WTC11 (cell line): ENCODE measurements at regions not wholly inside any gene's neighbourhood (a gene's known extent, or its start where the extent isn't known, plus 50 kb on each side); places are given as distances from the start of the nearest gene placed in this dataset.

Experiments
- ATAC-seq: fragments of 200-7000 bp; cut with Tn5 transposase; 2 replicates; pipeline ENCODE4 v1.10.0; 2021; ENCODE audit warnings: mild to moderate bottlenecking, moderate library complexity
- CTCF ChIA-PET: fragments of 300-600 bp; sonication (Branson Sonifier 250); formaldehyde crosslinking; loops from one replicate; lab custom pipeline; 2021; ENCODE audit warnings: antibody characterized with exemption; lab: Charles Lee
- POLR2A ChIA-PET: fragments of 350-600 bp; sonication (Branson Sonifier 250); formaldehyde crosslinking; loops from one replicate; lab custom pipeline; 2021; ENCODE audit warnings: antibody characterized with exemption; lab: Charles Lee
- DNase-seq: peaks from one replicate; pipeline ENCODE4 v3.0.0; 2021; ENCODE audit warnings: low spot score
- H3K27ac Mint-ChIP-seq: 2 replicates; pipeline ENCODE4 v1.8.0; 2021; ENCODE audit warnings: mixed read lengths
- H3K27me3 Mint-ChIP-seq: 2 replicates; pipeline ENCODE4 v1.8.0; 2021; ENCODE audit warnings: low read depth, mild to moderate bottlenecking, moderate library complexity, mixed read lengths
- H3K36me3 Mint-ChIP-seq: 2 replicates; pipeline ENCODE4 v1.8.0; 2021; ENCODE audit warnings: mixed read lengths
- H3K4me1 Mint-ChIP-seq: 2 replicates; pipeline ENCODE4 v1.8.0; 2022; ENCODE audit warnings: mixed read lengths
- H3K4me3 Mint-ChIP-seq: 2 replicates; pipeline ENCODE4 v1.8.0; 2021; ENCODE audit warnings: mild to moderate bottlenecking, moderate library complexity, mixed read lengths
- H3K9me3 Mint-ChIP-seq: 2 replicates; pipeline ENCODE4 v1.8.0; 2021; ENCODE audit warnings: mixed read lengths
- AR ChIP-seq: fragments of 250-450 bp; sonication (Bioruptor Pico); IDR thresholded peaks from 2 replicates; pipeline ENCODE4 v1.9.0; 2021; ENCODE audit warnings: mild to moderate bottlenecking
- ATF1 ChIP-seq: sonication (generic); formaldehyde crosslinking; IDR thresholded peaks from 2 replicates; pipeline ENCODE4 v1.8.1; 2023; ENCODE audit warnings: mild to moderate bottlenecking, moderate library complexity, missing genetic modification reagents
- CBFB ChIP-seq: sonication (generic); formaldehyde crosslinking; IDR thresholded peaks from 2 replicates; pipeline ENCODE4 v1.8.1; 2022; ENCODE audit warnings: mild to moderate bottlenecking, low read depth, missing genetic modification reagents
- ELF4 ChIP-seq: sonication (generic); formaldehyde crosslinking; IDR thresholded peaks from 2 replicates; pipeline ENCODE4 v1.8.1; 2022; ENCODE audit warnings: low read depth, mild to moderate bottlenecking, moderate library complexity, missing genetic modification reagents
- EMX1 ChIP-seq: fragments of 250-450 bp; sonication (Bioruptor Pico); IDR thresholded peaks from 2 replicates; pipeline ENCODE4 v1.8.0; 2021; ENCODE audit warnings: mild to moderate bottlenecking
- FOXJ3 ChIP-seq: sonication (generic); formaldehyde crosslinking; IDR thresholded peaks from 2 replicates; pipeline ENCODE4 v1.9.0; 2021; ENCODE audit warnings: missing genetic modification reagents, mild to moderate bottlenecking, borderline replicate concordance
- GTF2I ChIP-seq: fragments of 250-450 bp; sonication (Bioruptor Pico); conservative IDR thresholded peaks from 2 replicates; pipeline ENCODE4 v1.4.0; 2021; ENCODE audit warnings: mild to moderate bottlenecking
- IRF1 ChIP-seq: sonication (generic); formaldehyde crosslinking; IDR thresholded peaks from 2 replicates; pipeline ENCODE4 v1.8.0; 2023; ENCODE audit warnings: missing genetic modification reagents
- JAZF1 ChIP-seq: fragments of 250-450 bp; sonication (Bioruptor Pico); IDR thresholded peaks from 2 replicates; pipeline ENCODE4 v1.9.0; 2021; ENCODE audit warnings: moderate library complexity, mild to moderate bottlenecking, inconsistent platforms
- JUN ChIP-seq: sonication (generic); formaldehyde crosslinking; IDR thresholded peaks from 2 replicates; pipeline ENCODE4 v1.8.0; 2023; ENCODE audit warnings: mild to moderate bottlenecking, missing genetic modification reagents
- NFATC4 ChIP-seq: fragments of 250-450 bp; sonication (Bioruptor Pico); IDR thresholded peaks from 2 replicates; pipeline ENCODE4 v1.9.0; 2021; ENCODE audit warnings: mild to moderate bottlenecking
- RORB ChIP-seq: fragments of 250-450 bp; sonication (Bioruptor Pico); IDR thresholded peaks from 2 replicates; pipeline ENCODE4 v1.9.0; 2021; ENCODE audit warnings: mild to moderate bottlenecking
- SP1 ChIP-seq: sonication (generic); formaldehyde crosslinking; conservative IDR thresholded peaks from 2 replicates; pipeline ENCODE4 v1.8.1; 2022; ENCODE audit warnings: missing genetic modification reagents
- STAT6 ChIP-seq: sonication (generic); formaldehyde crosslinking; conservative IDR thresholded peaks from 2 replicates; pipeline ENCODE4 v1.8.1; 2023; ENCODE audit warnings: mild to moderate bottlenecking, low read depth, missing genetic modification reagents, moderate library complexity
- TCF7 ChIP-seq: sonication (generic); formaldehyde crosslinking; IDR thresholded peaks from 2 replicates; pipeline ENCODE4 v1.8.0; 2022; ENCODE audit warnings: mild to moderate bottlenecking, low read depth, missing genetic modification reagents, moderate library complexity
- TEAD4 ChIP-seq: sonication (generic); formaldehyde crosslinking; IDR thresholded peaks from 2 replicates; pipeline ENCODE4 v1.8.0; 2022; ENCODE audit warnings: mild to moderate bottlenecking, missing genetic modification reagents
- USF1 ChIP-seq: sonication (generic); formaldehyde crosslinking; IDR thresholded peaks from 2 replicates; pipeline ENCODE4 v1.8.0; 2022; ENCODE audit warnings: mild to moderate bottlenecking, missing genetic modification reagents
- ZMAT4 ChIP-seq: fragments of 250-450 bp; sonication (Bioruptor Pico); IDR thresholded peaks from 2 replicates; pipeline ENCODE4 v1.9.0; 2021; ENCODE audit warnings: mild to moderate bottlenecking
- ZNF232 ChIP-seq: sonication (generic); formaldehyde crosslinking; IDR thresholded peaks from 2 replicates; pipeline ENCODE4 v1.8.0; 2022; ENCODE audit warnings: mild to moderate bottlenecking, missing genetic modification reagents
- ZSCAN18 ChIP-seq: fragments of 250-450 bp; sonication (Bioruptor Pico); IDR thresholded peaks from 2 replicates; pipeline ENCODE4 v2.1.2; 2022; ENCODE audit warnings: mild to moderate bottlenecking, moderate library complexity

GRCh38 chr4:186954509-186954908 is 230.9 kb upstream of the FAT1 start:
- no peak for ATAC-seq
- CTCF ChIA-PET = no interaction called here
- no peak for DNase-seq
- H3K27ac Mint-ChIP-seq = no peak overlapping the region
- TF ChIP-seq NFATC4 (CRISPR knock-in tag) (no peak), GTF2I (CRISPR knock-in tag) (no peak)
- TF ChIP-seq, all 79 proteins: peak for 0
- no peaks in the 10 kb centered on the region for H3K36me3 Mint-ChIP-seq
- 0 out of 2 replicates have a peak, but pooled peaks cover 4% of the 10 kb centered on the region for H3K9me3 Mint-ChIP-seq
- H3K4me3 Mint-ChIP-seq = no peak overlapping the region
- H3K4me1 Mint-ChIP-seq = peaks cover 8% of the 10 kb centered on the region; the same call in 1 of the 2 replicates
- H3K27me3 Mint-ChIP-seq = no peaks in the 10 kb centered on the region
- POLR2A ChIA-PET = no interaction called here

GRCh38 chr4:186954956-186955355 is 231.3 kb upstream of the FAT1 start:
- H3K4me1 Mint-ChIP-seq = peaks cover 8% of the 10 kb centered on the region; the same call in 1 of the 2 replicates
- no peak for DNase-seq
- TF ChIP-seq RORB (CRISPR knock-in tag) (no peak), IRF1 (CRISPR knock-in tag) (no peak), AR (CRISPR knock-in tag) (no peak), FOXJ3 (CRISPR knock-in tag) (no peak), ELF4 (CRISPR knock-in tag) (no peak), SP1 (CRISPR knock-in tag) (no peak), STAT6 (CRISPR knock-in tag) (no peak), ATF1 (no peak), EMX1 (CRISPR knock-in tag) (no peak), CBFB (CRISPR knock-in tag) (no peak), ZNF232 (CRISPR knock-in tag) (no peak), USF1 (CRISPR knock-in tag) (no peak), TCF7 (no peak), JAZF1 (CRISPR knock-in tag) (no peak), ZMAT4 (CRISPR knock-in tag) (no peak), TEAD4 (CRISPR knock-in tag) (no peak), JUN (CRISPR knock-in tag) (no peak), ZSCAN18 (CRISPR knock-in tag) (no peak)
- TF ChIP-seq, all 79 proteins: peak for 0
- Mint-ChIP-seq H3K4me3 (no peak overlapping the region), H3K36me3 (no peaks in the 10 kb centered on the region), H3K27ac (no peak overlapping the region), H3K9me3 (0 out of 2 replicates have a peak, but pooled peaks cover 4% of the 10 kb centered on the region), H3K27me3 (no peaks in the 10 kb centered on the region)
- no peak for ATAC-seq
- POLR2A ChIA-PET = no interaction called here
- CTCF ChIA-PET = no interaction called here
